HG02943 (cell line): ENCODE measurements at regions not wholly inside any gene's neighbourhood (a gene's known extent, or its start where the extent isn't known, plus 50 kb on each side); places are given as distances from the start of the nearest gene placed in this dataset.

ENCODE experiments used
- ATAC-seq: cut with Tn5 transposase; IDR thresholded peaks from one replicate; pipeline ENCODE4 v1.9.1; 2021; ENCODE audit warnings: mild to moderate bottlenecking, low read depth, moderate library complexity; ENCODE audit not compliant: unreplicated experiment

GRCh38 chr9:109880276-109881169 is 100.5 kb downstream of the PALM2AKAP2 start:
- ATAC-seq, result peak; percentile 65

DNA sequence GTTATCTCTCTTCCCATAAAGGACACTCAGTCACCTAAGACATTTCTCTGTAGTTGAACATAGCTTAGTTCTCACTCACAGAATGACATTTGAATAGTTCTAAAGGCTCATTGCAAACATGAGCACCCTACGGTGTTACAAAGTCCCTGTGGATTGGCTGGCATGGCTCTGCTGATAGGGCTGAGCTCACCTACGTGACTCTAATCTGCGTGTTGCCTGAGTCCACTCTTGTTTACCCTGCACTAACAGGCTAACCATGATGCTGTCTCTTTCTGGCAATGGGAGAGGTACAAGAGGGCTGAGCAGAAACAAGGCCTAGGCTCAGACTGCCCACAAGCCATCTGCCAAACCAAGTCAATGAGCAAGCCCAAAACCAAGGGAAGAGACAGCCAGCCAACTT is 103.6 kb downstream of the PALM2AKAP2 start:
- ATAC-seq, result no peak

GRCh38 chr9:109886041-109886440 is 106.0 kb downstream of the PALM2AKAP2 start:
- ATAC-seq, result no peak

- no peak for ATAC-seq
Observed at GRCh38 chr9:109886617-109887016, 106.6 kb downstream of the PALM2AKAP2 start.

- ATAC-seq, result no peak
Observed at GRCh38 chr9:109887079-109887478, 107.1 kb downstream of the PALM2AKAP2 start.

GRCh38 chr9:109888695-109889094 is 108.7 kb downstream of the PALM2AKAP2 start:
- no peak for ATAC-seq

DNA sequence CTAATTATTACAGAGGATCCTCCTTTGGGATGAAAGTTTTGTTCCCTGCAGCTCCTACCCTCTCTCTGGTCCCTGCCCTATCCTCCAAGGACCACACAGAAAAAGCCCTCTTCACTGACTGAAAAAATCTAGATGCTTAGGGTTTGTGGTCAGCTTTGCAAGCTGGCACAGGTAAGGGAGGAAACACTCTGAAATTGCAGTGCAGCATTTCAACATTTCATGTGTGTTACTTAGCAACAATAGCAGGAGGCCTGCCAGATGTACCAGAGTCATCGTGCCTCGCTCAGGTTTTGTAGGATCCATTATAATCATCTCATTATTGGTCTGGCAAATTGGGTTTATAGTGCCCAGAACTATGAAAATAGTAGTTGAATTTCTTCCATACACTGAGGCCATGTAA is 109.5 kb downstream of the PALM2AKAP2 start:
- ATAC-seq, result no peak

DNA sequence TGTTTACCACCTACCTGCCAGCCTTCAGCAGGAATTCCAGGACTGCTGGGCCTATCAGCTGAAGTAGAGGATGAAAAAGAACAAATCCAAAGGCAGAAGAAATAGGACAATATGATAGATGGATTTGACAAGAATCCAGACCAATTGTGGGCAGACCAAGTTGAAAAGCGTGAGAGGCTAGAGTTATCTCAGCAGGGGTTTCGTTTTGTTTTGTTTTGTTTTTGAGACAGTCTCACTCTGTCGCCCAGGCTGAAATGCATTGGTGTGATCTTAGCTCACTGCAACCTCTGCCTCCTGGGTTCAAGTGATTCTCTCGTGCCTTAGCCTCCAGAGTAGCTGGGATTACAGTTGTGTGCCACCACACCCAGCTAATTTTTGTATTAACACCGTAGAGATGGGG is 113.2 kb downstream of the PALM2AKAP2 start:
- no peak for ATAC-seq

- no peak for ATAC-seq
Observed at GRCh38 chr9:109894473-109894872, 114.5 kb downstream of the PALM2AKAP2 start.

- ATAC-seq, result peak; percentile 54
Observed at GRCh38 chr9:109894921-109895758, 115.1 kb downstream of the PALM2AKAP2 start.

GRCh38 chr9:109901201-109901600 is 121.2 kb downstream of the PALM2AKAP2 start:
- ATAC-seq, result no peak

DNA sequence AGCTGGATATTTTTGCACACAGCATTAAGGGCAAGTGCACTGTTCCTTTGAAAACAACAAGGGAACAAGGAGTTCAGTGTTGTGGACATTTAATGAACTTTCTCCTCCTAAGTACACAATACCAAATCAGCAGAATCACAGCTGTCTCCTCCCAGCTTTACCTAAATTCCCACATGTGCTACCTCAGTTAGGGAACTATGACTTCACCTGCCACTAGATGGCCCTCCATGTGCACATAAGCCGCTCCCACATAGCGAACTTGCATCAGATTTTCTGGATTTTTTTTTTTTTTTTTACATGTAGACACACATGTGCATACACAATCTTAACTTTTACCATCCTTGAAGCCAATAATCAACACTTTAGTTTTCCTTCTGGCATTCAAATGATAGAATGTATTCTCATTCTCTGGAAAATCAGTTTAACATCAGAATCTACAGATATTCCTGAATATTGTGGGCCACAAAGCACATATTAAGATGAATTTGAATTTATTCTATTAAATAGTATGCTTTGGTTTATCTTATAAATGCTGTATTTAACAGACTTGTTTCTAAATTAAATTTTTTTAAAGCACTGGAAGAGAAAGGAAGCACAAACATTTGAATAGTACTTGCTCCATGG is 123.6 kb downstream of the PALM2AKAP2 start:
- ATAC-seq, result no peak

GRCh38 chr9:109904666-109905065 is 124.7 kb downstream of the PALM2AKAP2 start:
- no peak for ATAC-seq

DNA sequence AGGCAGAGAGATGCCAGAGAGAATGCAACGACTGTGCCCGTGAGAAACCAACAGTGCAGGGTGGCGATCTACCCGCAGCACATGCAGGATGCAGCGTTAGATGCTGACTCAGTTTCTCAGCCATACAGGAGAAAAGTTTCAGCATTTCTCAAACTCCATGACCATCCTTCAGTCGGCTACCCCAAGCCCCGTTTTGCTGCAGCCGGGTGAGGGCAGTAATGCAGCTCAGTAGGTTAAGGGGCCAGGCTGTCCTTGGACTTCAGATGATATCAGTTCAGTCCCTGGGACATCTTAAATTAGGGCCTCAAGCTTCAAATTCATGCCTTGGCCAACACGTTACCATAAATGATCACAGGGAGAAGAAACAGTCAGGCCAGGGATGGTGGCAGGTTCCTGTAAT is 125.5 kb downstream of the PALM2AKAP2 start:
- ATAC-seq, result no peak

DNA sequence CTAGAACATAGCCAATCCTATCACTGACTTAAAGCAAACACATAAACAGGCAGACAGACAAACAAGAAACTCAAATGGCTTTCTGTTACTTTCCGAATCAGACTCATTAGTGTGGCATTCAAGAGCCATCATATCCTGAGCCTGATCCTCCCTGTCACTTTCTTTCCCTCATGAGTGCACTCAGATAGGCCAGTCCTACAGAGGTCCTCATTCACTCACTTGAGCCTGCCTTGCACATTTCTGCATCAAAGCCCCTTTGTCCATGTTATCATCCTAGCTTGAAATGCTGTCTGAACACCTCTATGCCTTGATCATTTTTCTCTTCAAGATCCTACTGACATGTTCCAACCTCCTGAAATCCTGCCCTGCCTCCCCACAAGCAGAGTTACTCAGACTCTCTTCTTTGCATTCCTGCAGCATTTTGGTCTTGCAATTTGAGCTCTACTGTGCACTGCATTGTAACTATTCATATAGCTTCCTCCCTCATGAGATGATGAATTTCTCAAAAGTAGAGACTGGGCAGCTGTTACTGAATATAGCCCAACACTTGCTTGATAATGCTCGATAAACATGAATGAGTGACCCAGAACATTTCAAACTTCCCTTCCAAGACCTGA is 126.9 kb downstream of the PALM2AKAP2 start:
- ATAC-seq, result no peak

DNA sequence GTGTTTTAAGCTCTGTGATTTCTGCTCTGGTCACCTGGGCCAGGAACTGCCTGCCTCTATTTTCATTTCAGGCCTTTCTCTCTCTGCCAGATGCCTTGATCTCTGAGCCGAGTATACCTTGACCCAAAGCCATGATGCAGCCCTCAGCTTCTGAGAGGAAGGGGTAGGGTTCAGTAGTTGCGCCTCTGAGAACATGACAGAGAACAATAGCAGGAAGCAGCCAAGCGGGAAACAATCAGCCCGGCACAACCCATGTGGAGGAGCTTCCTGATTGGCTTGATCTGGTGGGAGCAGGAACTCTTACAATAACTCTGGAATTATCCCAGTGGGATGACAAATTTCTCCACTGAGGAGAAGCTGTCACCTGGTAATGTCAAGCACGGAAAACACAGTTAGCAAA is 127.4 kb downstream of the PALM2AKAP2 start:
- peak; percentile 70 for ATAC-seq

GRCh38 chr9:109907810-109908458 is 127.9 kb downstream of the PALM2AKAP2 start:
- ATAC-seq, result no peak

GRCh38 chr9:109908459-109909390 is 128.7 kb downstream of the PALM2AKAP2 start:
- no peak for ATAC-seq
